NOMO-1 treated with DMSO at 0.1 percent for 48 hours (cell line): ENCODE measurements at regions not wholly inside any gene's neighbourhood (a gene's known extent, or its start where the extent isn't known, plus 50 kb on each side); places are given as distances from the start of the nearest gene placed in this dataset.
"Not testable (repeated sequence)": the region's sequence is repeated elsewhere in the genome, so short reads cannot be mapped to it uniquely, and the experiment has no call there.

ENCODE experiments used
- DNase-seq: peaks from one replicate; lab custom pipeline; 2025; ENCODE audit not compliant: unreplicated experiment; lab: John Stamatoyannopoulos, UW

DNA sequence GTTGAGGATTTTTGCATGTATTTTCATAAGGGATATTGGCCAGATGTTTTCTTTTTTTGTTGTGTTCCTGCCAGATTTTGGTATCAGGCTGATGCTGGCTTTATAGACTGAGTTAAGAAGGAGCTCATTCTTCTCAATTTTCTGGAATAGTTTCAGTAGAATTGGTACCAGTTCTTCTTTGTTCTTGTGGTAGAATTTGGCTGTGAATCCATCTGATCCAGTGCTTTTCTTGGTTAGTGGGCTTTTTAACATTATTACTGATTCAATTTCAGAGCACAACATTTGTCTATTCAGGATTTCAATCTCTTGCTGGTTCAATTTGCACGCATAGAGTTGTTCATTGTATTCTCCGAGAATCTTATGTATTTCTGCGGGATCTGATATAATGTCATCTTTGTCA lies 136.5 kb upstream of the FOXG1 start:
- no peak for DNase-seq

- DNase-seq: peak; percentile 16
These were observed 131.2 kb upstream of the FOXG1 start for GRCh38 chr14:28635387-28635786.

GRCh38 chr14:28635816-28636215 lies 130.8 kb upstream of the FOXG1 start:
- not testable (repeated sequence) for DNase-seq

- DNase-seq: not testable (repeated sequence)
These were observed 125.4 kb upstream of the FOXG1 start for GRCh38 chr14:28641189-28641588.

GRCh38 chr14:28651148-28651547 lies 115.4 kb upstream of the FOXG1 start:
- no peak for DNase-seq

DNA sequence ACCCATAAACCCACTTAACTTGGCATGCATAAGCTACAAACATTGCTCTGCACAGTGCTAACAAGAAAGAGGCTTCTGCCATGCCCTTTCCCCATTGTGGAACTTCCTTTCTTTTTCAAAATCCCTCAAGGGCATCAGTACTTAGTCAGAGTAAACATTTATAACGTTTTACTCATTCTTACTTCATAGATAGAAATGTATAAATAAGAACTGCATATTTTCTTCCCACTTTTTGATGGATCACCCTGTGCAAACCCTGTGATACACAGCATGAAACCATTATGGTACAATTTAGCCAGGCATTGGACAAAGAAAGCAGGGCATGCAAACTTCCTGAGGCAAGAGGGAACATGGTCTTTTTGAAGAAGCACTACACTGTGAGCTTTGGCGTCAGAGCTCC lies 113.8 kb upstream of the FOXG1 start:
- no peak for DNase-seq

DNA sequence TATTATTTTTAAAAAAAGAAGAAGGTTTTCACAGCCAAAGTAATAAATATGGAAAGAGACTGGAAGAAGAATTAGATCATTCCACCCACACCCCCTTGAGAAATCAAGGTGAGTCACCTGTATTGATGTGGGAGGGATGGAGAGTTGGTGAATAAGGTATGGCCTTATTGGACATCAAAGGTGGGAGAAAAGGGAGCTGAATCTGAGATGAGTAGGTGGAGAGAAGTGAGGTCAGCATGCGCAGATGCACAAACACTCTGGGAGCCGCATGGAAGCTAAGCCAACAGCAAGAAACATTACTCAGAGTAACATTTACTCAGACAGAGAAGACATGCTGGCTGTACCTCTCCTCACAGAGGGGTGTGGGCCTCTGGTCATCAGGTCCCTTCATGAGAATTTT lies 113.1 kb upstream of the FOXG1 start:
- DNase-seq: no peak

DNA sequence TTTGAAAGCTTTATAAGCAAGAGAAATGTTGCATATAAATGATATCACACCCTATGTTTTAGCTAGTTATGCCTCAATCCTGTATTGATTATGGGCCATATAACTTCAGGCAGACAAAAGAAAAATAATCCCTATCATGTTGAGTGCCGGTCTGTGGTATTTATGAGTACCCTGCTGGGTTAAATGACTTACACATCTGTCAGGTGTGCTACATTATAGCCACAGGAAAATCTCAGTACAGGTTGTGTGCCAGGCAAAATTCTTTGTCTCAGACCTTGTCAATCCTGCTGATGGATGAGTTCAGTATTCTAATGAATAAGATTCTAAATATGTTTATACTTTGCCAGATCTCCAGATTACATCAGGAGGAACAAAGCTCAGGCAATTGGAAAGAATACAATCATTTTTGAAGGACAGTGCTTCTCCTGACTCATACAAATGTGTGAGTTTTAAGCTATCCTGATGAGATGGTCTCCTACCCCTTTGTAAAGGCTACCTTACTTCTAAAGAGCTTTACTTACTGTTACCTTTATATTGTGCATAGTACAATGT lies 109.8 kb upstream of the FOXG1 start:
- DNase-seq: no peak

DNA sequence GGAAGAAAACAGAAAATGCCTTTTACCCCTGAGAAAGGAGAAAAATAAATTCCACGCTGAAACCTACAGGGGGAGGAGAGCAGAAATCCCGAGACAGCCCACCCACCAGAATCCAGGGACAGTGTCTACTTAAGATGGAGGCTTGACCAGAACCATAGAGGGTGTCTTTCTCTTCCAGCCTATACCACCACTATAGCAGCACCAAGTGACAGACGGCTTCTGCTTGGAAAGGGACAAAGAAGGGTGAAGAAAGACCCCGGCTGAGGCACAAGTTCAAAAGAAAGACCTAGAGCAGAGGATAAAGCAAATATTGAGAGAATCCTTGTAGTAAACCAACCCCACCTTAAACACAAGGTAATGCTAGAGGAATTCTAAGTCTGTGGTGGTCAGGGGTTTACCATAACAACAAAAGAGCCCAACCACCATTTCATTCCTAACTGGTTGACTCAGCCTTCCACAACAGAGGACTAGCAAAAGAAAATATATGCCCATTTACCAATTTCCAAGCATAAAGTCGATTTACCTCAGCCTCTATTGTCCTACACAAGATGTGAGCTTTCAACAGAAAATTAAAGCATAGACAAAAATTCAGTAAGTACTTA lies 105.3 kb upstream of the FOXG1 start:
- DNase-seq: no peak

DNA sequence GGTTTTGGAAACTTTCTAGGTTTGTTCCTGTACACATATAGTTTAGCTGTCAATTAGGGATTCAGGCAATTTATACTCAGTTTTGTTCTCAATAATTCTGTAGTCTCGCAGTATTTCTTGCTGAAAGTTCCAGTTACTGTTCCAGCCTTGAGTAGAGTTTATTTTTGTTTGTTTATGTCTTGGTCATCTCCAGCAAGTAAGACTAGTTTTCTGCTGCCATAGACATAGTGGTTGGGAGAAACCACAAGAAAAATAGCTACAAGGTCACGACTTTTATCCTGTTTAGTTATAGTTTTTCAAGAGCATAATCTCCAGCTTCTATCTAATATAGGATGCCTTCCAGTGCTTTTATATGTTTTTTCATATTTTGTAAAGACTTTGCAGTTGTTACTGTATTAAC lies 99.6 kb upstream of the FOXG1 start:
- DNase-seq: no peak

GRCh38 chr14:28671425-28671824 lies 95.2 kb upstream of the FOXG1 start:
- DNase-seq: no peak

DNA sequence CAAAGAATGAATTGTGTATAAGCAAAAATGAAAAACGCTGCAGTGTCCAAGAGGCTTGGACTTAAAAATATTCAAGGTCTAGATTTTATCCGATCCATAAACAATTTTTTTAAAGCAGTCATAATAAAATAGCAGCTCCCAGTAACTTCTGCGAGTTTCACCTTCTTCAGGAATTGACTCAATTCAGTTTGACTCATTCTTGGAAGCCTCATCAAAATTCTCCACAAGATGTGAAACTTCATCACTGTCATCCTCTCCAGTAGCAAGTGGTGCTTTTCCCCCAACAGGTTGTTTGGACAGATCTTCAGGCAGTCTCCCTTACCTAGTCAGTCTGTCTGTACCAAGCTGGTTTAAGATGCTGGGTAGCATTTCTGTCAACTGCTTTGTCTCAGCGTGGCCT lies 93.5 kb upstream of the FOXG1 start:
- no peak for DNase-seq

GRCh38 chr14:28676479-28676878 lies 90.1 kb upstream of the FOXG1 start:
- DNase-seq: no peak

DNA sequence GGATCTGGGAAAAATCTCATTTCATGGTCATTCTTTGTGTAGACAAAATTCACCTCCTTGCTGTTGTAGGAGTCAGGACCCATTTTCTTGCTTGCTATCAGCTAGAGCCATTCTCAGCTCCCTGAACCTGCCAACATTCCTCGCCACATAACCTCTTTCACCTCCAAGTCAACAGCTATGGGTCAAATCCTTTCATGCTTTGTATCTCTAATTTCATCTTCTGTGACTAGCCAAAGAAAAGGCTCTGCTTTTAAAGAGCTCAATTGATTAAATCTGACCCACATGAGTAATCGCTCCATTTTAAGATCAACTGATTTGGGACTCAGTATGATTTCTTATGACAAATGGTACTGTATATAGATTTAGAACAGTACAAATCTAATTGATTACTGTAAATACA lies 89.2 kb upstream of the FOXG1 start:
- no peak for DNase-seq

DNA sequence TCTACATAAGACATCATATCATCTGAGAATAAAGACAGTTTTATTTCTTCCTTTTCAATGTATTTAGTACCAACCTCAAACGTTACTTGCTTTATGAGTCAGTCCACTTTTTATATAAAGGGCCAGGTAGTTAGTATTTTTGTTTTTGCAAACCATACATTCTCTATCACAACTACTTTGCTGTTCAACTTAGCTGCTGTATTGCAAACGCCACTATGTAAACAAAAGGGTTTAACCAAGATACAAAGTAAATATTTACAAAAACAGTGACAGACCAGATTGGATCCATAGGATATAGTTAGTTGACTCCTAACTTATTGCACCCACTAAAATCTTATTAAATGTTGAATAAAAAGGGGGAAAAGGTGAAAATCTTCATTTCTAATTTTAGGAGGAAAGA lies 87.7 kb upstream of the FOXG1 start:
- no peak for DNase-seq

DNA sequence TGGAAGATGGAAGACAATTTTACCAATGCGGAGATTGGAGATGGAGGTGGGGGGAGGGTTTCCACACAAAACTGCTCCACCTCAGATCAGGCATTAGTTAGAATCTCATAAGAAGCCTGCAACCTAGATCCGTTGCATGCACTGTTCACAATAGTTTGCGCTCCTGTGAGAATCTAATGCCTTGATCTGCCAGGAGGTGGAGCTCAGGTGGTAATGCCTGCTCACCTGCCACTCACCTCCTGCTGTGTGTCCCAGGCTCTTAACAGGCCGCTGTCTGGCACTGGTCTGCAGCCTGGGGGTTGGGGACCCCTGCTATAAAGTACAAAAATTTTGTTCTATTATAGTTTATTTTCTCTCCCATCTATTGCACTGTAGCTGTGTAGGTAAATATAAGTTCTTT lies 84.9 kb upstream of the FOXG1 start:
- DNase-seq: no peak

GRCh38 chr14:28690029-28690692 lies 76.4 kb upstream of the FOXG1 start:
- no peak for DNase-seq

DNA sequence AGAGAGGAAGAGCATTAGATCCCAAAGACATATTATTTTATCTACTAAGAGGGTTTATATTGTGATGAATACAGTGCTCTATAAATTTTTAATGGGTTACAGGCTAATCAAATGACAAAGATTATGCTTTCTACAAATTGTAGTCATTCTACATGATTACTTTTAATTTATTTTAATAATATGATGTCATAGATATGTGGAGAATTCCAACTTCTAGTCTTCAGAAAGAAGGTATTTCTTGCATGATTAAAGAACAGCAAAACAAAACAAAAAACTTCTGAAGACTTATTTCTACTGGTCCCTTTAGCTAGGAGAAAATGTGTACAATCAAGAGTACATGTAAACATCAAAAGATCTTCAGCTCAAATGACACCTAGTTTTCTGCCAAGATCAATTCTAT lies 71.5 kb upstream of the FOXG1 start:
- DNase-seq: no peak

DNA sequence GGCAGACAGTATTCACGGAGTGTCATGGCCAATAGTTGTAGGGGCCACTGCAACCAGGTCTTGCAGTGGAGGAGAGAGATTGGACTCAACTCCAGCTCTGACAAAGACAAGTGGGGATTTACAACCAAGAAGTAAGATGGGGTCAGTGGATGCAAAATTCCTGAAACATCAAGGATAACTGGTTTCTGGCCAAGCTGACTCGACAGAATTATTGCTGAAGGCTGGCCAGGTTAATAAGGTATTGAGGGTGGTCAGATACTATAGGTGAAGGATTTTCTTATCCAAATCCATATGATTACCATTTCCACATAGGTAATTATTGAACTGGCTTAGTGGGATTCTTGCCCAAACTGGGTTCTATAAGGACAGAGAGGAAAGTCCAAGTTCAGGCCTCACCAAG lies 64.9 kb upstream of the FOXG1 start:
- no peak for DNase-seq

DNA sequence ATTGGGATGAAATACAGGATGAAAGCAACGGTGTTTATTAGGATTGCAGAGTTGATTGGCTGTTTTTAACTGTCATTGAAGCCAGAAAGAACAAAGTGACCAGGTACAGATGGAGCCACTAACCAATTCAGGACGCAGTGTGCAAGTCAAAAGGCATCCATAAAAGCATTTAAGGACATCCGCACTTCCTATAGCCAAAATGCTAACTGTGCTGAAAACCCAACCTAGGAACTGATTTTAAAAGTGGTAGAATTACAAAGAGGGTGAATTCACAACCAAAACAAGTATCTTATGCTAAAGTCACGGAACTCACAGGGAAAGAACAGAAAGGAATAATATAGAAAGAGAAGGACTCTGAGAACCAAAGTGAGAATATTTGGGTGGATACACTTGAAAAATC lies 63.1 kb upstream of the FOXG1 start:
- no peak for DNase-seq

- no peak for DNase-seq
These were observed 62.4 kb upstream of the FOXG1 start for GRCh38 chr14:28704153-28704552.

DNA sequence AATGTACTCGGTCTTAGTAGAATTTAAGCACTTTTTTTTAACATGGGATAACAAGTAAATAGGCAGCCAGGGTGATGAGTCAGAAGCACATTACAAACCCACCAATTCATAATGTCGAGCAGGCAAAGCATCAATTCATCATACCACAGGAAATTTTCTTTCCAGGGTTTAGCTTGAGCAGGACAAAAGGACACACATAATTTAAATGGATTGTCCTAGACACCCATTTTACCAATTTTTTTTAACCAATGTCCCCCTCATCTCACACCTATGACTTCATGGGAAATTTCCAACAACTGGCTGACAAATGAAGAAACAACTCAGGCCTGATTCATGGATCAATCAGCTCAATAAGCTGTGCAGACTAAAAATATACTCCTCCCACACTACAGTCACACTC lies 58.8 kb upstream of the FOXG1 start:
- DNase-seq: no peak
